ENCODE measurements at regions not wholly inside any gene's neighbourhood (a gene's known extent, or its start where the extent isn't known, plus 50 kb on each side); places are given as distances from the start of the nearest gene placed in this dataset.

DNA sequence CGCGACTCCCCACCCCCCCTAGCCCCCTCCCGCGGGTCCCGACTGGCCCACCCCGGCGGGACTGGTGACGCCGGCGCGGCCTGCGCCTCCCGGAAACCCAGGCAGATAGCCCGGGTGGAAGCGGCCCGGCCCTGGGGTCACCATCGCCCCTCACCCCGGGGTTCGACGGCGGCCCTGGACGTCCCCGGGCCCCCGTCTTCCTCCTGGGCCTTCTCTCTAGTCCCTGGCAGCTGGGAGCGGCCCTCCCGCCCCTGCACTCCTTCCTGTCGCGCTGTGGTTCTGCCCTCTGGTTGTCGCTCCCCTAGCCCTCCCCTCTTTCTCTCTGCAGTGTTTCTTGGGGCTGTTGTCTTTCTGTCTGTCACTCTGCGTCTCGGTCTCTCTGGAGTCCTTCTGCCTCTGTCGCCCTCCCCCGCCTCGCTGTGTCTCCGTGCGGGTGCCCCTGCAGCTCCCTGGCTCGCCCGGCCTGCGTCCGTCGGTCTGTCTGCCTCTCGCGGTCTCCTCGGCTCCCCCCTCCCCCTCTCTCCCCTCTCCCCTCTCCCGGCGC is 90.5 kb upstream of the PAX2 start:
- Histone ChIP-seq H3K4me3 (no peak overlapping the region), H3K27me3 (peaks cover 19 to 54% of the 10 kb centered on the region in 2 donors), H3K9me3 (no peaks in the 10 kb centered on the region), H3K4me1 (peaks cover 0 to 18% of the 10 kb centered on the region in 2 donors), H3K36me3 (no peaks in the 10 kb centered on the region), H3K27ac (no peak overlapping the region)
- DNase-seq, result no peak
- intact Hi-C loops (cut with DNase I; ENCODE audit: low total_unique reads), result no loop called here
- TF ChIP-seq POLR2A (IDR thresholded peaks at IDR 0.05), result no peak
- TF ChIP-seq, protein P1, sequence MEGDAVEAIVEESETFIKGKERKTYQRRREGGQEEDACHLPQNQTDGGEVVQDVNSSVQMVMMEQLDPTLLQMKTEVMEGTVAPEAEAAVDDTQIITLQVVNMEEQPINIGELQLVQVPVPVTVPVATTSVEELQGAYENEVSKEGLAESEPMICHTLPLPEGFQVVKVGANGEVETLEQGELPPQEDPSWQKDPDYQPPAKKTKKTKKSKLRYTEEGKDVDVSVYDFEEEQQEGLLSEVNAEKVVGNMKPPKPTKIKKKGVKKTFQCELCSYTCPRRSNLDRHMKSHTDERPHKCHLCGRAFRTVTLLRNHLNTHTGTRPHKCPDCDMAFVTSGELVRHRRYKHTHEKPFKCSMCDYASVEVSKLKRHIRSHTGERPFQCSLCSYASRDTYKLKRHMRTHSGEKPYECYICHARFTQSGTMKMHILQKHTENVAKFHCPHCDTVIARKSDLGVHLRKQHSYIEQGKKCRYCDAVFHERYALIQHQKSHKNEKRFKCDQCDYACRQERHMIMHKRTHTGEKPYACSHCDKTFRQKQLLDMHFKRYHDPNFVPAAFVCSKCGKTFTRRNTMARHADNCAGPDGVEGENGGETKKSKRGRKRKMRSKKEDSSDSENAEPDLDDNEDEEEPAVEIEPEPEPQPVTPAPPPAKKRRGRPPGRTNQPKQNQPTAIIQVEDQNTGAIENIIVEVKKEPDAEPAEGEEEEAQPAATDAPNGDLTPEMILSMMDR (IDR thresholded peaks at IDR 0.05), result no peak

DNA sequence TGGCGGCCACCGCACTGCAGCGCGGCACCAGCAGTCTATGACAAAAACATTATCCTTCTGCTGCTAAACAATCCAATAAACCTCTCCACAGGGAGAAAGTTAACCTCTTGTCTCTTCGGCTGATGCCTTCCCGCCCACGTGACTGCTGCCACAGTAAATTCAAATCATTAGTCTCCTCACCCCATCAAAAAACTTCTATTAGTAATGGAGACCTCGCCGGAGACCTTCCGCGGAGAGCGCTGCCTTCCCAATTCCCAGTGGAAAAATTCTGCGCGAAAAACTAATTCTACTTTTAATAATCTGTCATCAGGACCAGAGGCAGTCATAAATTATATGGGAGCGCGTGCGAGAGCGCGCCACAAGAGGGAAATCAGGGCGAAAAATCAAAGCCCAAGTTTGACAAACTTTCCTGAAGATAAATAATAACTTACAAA is 90.0 kb upstream of the PAX2 start:
- Histone ChIP-seq H3K4me1 (peaks cover 0 to 18% of the 10 kb centered on the region in 2 donors), H3K9me3 (no peaks in the 10 kb centered on the region), H3K36me3 (no peaks in the 10 kb centered on the region), H3K27ac (no peak overlapping the region), H3K4me3 (no peak overlapping the region), H3K27me3 (peaks cover 19 to 59% of the 10 kb centered on the region in 2 donors)
- intact Hi-C loops (cut with DNase I; ENCODE audit: low total_unique reads), result no loop called here
- DNase-seq, result no peak
- no peak for TF ChIP-seq POLR2A (IDR thresholded peaks at IDR 0.05)
- TF ChIP-seq, protein P1 (IDR thresholded peaks at IDR 0.05), result no peak

DNA sequence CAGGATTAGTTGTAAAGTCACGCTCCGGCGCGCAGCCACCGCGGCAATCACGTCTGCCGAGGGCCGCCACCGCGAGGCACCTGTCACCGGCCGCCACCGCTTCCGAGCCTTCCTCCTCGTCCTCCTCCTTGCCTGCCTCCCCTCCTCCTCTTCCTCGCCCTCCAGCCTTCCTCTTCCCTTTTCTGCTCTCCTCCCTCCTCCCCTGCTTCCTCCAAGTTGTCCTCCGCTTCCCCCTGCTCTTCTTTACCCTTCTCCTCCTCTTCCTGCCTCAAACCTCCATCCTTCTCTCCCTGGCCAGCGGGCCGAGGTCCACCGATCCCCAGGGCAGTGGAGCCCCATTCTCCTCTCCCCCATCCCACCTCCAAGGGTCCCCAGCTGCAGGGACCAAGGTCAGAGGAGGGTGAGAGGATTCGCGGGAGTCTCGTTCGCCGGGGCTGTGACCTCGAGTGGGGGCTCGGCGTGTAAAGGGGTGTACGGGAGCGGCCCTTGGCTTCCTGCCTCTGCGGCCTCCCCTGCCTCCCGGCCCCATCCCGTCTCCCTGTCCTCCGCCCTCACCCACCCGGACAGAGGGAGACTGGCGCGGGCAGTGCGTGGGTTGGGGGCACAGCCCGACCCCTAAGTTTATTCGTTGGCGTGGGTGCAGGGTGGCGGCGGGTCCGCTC is 89.5 kb upstream of the PAX2 start:
- TF ChIP-seq, protein P1 (IDR thresholded peaks at IDR 0.05), result no peak
- no peak for TF ChIP-seq POLR2A (IDR thresholded peaks at IDR 0.05)
- H3K27me3 ChIP-seq, result peaks cover 19 to 62% of the 10 kb centered on the region in 2 donors
- H3K9me3 ChIP-seq, result no peaks in the 10 kb centered on the region
- H3K4me1 ChIP-seq, result peaks cover 0 to 18% of the 10 kb centered on the region in 2 donors
- no peak overlapping the region for H3K27ac ChIP-seq
- intact Hi-C loops (cut with DNase I; ENCODE audit: low total_unique reads), result no loop called here
- no peak for DNase-seq
- H3K36me3 ChIP-seq, result no peaks in the 10 kb centered on the region
- no peak overlapping the region for H3K4me3 ChIP-seq

DNA sequence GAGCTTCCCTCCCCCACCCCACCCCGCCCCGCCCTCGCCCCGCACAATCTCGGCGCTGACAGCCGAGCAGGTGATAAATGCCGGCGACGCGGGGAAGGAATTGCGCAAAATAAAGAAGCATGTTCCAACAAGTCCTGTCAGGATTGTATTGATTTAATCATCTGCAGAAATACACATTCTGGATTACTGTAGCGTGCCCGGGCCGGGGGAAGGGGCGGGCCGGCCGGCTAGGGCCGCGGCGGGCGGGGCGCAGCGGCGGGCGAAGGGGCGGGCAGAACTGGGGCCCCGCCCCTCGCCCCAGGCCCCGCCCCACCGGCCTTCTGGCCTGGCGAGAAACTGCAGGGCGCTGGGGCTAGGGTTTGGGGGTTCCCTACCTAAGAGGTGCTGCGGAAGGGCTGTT is 88.9 kb upstream of the PAX2 start:
- H3K27me3 ChIP-seq, result peaks cover 19 to 62% of the 10 kb centered on the region in 2 donors
- peaks cover 0 to 18% of the 10 kb centered on the region in 2 donors for H3K4me1 ChIP-seq
- H3K36me3 ChIP-seq, result no peaks in the 10 kb centered on the region
- H3K27ac ChIP-seq, result no peak overlapping the region
- intact Hi-C loops (cut with DNase I; ENCODE audit: low total_unique reads), result no loop called here
- no peak for DNase-seq
- TF ChIP-seq, protein P1 (IDR thresholded peaks at IDR 0.05), result no peak
- no peak for TF ChIP-seq POLR2A (IDR thresholded peaks at IDR 0.05)
- H3K4me3 ChIP-seq, result no peak overlapping the region
- H3K9me3 ChIP-seq, result no peaks in the 10 kb centered on the region

DNA sequence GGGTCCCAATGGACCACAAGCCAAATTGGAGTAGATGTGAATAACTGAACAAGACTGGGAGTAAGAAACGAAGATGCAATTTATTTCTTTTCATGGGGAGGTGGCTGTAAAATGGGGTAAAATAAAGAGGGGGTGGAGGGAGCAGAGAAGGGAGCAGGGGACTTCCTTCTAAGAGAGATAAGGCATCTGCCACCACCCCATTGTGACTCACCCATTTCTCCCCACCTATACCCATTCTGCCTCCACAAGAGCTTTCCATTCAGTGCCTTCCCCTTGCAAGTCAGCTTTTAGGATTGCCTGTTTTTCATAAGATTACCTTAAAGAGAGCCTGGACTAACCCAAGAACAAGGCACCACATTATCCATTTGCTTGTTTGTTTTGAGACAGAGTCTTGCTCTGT is 87.1 kb upstream of the PAX2 start:
- TF ChIP-seq, protein P1 (IDR thresholded peaks at IDR 0.05), result no peak
- no peak for TF ChIP-seq POLR2A (IDR thresholded peaks at IDR 0.05)
- Histone ChIP-seq H3K27ac (no peak overlapping the region), H3K36me3 (no peaks in the 10 kb centered on the region), H3K4me1 (peaks cover 0 to 18% of the 10 kb centered on the region in 2 donors), H3K9me3 (no peaks in the 10 kb centered on the region), H3K27me3 (peaks cover 16 to 65% of the 10 kb centered on the region in 2 donors), H3K4me3 (no peak overlapping the region)
- intact Hi-C loops (cut with DNase I; ENCODE audit: low total_unique reads), result no loop called here
- no peak for DNase-seq

Measured in uterus (tissue), 3 donors.